Uterus (tissue), 2 donors: ENCODE measurements at regions not wholly inside any gene's neighbourhood (a gene's known extent, or its start where the extent isn't known, plus 50 kb on each side); places are given as distances from the start of the nearest gene placed in this dataset.

ENCODE experiments used
- POLR2A ChIP-seq, 2 donors: fragments of 450-650 bp; IDR thresholded peaks; one replicate each; pipeline ENCODE4 v1.6.1; 2016; ENCODE audit warnings: antibody characterized with exemption in 2 of 2, mild to moderate bottlenecking in 1 of 2, moderate library complexity in 1 of 2
- TF ChIP-seq, protein P1 (sequence below), 4 experiments: fragments of 200-600 bp in 2 of 4; fragments of 450-650 bp in 2 of 4; sonication (generic) in 2 of 4; IDR thresholded peaks; one replicate each; pipeline ENCODE4 v1.5.1; 2016 to 2019; ENCODE audit warnings: antibody characterized with exemption in 4 of 4, mild to moderate bottlenecking in 2 of 4, moderate library complexity in 1 of 4

DNA sequence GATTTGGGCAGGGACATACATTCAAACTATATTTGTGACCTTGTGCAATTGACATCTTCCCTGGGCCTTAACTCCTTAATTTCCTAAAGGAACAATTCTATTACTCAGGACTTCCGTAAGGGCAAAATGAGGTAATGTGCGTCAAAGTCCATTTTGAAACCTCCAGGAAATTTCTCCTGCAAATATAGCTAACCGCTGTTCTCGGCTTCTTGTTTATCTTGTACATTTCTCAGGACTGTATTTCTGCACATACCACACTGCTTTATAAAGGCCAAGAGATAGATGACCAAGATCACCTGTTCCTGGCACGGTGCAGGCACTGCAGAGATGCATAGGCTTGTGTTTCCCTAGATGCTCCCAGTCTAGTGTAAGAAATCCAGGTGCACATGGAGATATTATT is 1009.4 kb downstream of the BCL11B start:
- TF ChIP-seq, protein P1, sequence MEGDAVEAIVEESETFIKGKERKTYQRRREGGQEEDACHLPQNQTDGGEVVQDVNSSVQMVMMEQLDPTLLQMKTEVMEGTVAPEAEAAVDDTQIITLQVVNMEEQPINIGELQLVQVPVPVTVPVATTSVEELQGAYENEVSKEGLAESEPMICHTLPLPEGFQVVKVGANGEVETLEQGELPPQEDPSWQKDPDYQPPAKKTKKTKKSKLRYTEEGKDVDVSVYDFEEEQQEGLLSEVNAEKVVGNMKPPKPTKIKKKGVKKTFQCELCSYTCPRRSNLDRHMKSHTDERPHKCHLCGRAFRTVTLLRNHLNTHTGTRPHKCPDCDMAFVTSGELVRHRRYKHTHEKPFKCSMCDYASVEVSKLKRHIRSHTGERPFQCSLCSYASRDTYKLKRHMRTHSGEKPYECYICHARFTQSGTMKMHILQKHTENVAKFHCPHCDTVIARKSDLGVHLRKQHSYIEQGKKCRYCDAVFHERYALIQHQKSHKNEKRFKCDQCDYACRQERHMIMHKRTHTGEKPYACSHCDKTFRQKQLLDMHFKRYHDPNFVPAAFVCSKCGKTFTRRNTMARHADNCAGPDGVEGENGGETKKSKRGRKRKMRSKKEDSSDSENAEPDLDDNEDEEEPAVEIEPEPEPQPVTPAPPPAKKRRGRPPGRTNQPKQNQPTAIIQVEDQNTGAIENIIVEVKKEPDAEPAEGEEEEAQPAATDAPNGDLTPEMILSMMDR (IDR thresholded peaks at IDR 0.05): no peak
- no peak for TF ChIP-seq POLR2A (IDR thresholded peaks at IDR 0.05)
